Erythroblast (primary cell): ENCODE measurements at regions not wholly inside any gene's neighbourhood (a gene's known extent, or its start where the extent isn't known, plus 50 kb on each side); places are given as distances from the start of the nearest gene placed in this dataset.

Experiments used
- GATA1 ChIP-seq: IDR thresholded peaks from 2 replicates; pipeline ENCODE4 v1.6.1; 2011; ENCODE audit warnings: low read depth, mild to moderate bottlenecking, control low read depth, low read length, moderate library complexity
- POLR2A ChIP-seq: IDR thresholded peaks from 2 replicates; pipeline ENCODE4 v1.6.1; 2011; ENCODE audit warnings: mild to moderate bottlenecking, low read length

DNA sequence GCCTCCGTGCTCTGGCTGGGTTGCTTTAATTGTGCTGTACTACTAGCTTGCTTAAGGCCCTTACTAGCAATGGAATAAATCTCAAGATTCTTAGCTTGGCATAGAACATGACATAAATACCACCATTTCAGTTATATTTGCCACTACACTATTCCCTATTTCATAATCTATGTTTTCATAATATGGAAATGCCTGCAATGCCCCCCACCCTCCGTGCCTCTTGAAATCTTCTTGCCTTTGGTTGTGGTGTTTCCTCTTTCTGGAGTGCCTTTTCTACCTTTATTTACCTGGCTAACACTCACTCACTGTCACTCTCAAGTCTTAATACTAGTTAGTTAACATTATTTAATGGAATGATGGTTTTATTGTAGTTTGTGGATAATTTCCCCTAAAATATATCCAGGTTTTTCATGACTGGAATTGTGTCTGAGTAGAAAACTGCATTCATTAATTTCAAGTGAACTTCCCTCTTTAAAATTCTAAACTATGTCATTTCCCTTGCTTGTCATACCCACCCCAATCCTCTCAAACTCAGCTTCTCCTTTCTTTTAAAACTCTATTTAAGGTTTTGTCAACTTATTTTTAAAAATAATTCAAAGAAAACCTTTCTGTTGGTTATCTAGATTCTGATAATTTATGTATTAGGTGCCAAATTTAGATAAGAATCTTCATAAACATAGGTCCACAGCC, 521.7 kb upstream of the DAB2 start:
- TF ChIP-seq POLR2A (no peak), GATA1 (no peak)
